ENCODE measurements at regions not wholly inside any gene's neighbourhood (a gene's known extent, or its start where the extent isn't known, plus 50 kb on each side); places are given as distances from the start of the nearest gene placed in this dataset.

DNA sequence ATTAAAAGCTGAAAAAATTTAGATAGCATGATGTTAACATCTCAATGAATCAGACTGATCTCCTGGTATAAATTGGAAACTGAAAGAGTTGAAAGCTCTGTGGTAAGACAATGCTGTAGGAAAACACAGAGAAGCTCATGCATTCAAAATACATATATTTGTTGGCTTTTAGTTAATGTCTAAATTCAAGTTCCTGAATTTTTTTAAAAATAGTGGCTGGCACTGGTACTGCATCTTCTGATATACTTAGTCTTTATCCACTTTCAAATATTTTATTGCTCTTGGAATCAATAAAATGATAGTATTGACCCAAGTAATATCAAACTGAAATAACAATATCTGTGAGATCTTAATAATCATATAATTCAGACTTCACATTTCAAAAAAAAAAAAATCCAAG is 151.4 kb upstream of the FIGN start:
- CTCF ChIA-PET = interaction anchor here (0.9 to 1.2 kb wide), 3 partner anchors 9 to 859 kb away, joined by 3 to 4 read pairs (median 4); no protein-coding TSS in a partner anchor
- TF ChIP-seq, protein P1, sequence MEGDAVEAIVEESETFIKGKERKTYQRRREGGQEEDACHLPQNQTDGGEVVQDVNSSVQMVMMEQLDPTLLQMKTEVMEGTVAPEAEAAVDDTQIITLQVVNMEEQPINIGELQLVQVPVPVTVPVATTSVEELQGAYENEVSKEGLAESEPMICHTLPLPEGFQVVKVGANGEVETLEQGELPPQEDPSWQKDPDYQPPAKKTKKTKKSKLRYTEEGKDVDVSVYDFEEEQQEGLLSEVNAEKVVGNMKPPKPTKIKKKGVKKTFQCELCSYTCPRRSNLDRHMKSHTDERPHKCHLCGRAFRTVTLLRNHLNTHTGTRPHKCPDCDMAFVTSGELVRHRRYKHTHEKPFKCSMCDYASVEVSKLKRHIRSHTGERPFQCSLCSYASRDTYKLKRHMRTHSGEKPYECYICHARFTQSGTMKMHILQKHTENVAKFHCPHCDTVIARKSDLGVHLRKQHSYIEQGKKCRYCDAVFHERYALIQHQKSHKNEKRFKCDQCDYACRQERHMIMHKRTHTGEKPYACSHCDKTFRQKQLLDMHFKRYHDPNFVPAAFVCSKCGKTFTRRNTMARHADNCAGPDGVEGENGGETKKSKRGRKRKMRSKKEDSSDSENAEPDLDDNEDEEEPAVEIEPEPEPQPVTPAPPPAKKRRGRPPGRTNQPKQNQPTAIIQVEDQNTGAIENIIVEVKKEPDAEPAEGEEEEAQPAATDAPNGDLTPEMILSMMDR (IDR thresholded peaks at IDR 0.05; ENCODE audit: low read depth, low read length) = peak; percentile 33
- no peaks in the 10 kb centered on the region for H3K9me3 ChIP-seq (ENCODE audit: control insufficient read depth, insufficient read depth, low read length)
- H3K4me3 ChIP-seq (ENCODE audit: low read depth, low read length) = no peak overlapping the region
- H3K27me3 ChIP-seq (ENCODE audit: control insufficient read depth, insufficient read depth, low read length) = no peaks in the 10 kb centered on the region
- no peak overlapping the region for H3K27ac ChIP-seq (ENCODE audit: low read depth, low read length)
- POLR2A ChIA-PET = no interaction called here
- DNase-seq (ENCODE audit: low read depth, low spot score) = no peak

- POLR2A ChIA-PET = interaction anchor here (0.5 kb wide), 1 partner anchor 36 kb away, joined by 3 read pairs; no protein-coding TSS in a partner anchor
- no peaks in the 10 kb centered on the region for H3K27me3 ChIP-seq (ENCODE audit: control insufficient read depth, insufficient read depth, low read length)
- no peaks in the 10 kb centered on the region for H3K9me3 ChIP-seq (ENCODE audit: control insufficient read depth, insufficient read depth, low read length)
- no peak overlapping the region for H3K27ac ChIP-seq (ENCODE audit: low read depth, low read length)
- H3K4me3 ChIP-seq (ENCODE audit: low read depth, low read length) = no peak overlapping the region
- DNase-seq (ENCODE audit: low read depth, low spot score) = no peak
- TF ChIP-seq, protein P1 (IDR thresholded peaks at IDR 0.05; ENCODE audit: low read depth, low read length) = no peak
- CTCF ChIA-PET = no interaction called here
These were observed 148.6 kb upstream of the FIGN start for GRCh38 chr2:163884416-163884815.

GRCh38 chr2:163878718-163879117 is 142.9 kb upstream of the FIGN start:
- Histone ChIP-seq H3K4me3 (ENCODE audit: low read depth, low read length) (no peak overlapping the region), H3K27me3 (ENCODE audit: control insufficient read depth, insufficient read depth, low read length) (peaks cover 2% of the 10 kb centered on the region), H3K9me3 (ENCODE audit: control insufficient read depth, insufficient read depth, low read length) (no peaks in the 10 kb centered on the region), H3K27ac (ENCODE audit: low read depth, low read length) (no peak overlapping the region)
- CTCF ChIA-PET = interaction anchor here (0.6 to 1.6 kb wide), 7 partner anchors 8 to 687 kb away, joined by 3 to 5 read pairs (median 3); no protein-coding TSS in a partner anchor
- POLR2A ChIA-PET = no interaction called here
- TF ChIP-seq, protein P1 (IDR thresholded peaks at IDR 0.05; ENCODE audit: low read depth, low read length) = peak; percentile 63
- DNase-seq (ENCODE audit: low read depth, low spot score) = peak; percentile 1

DNA sequence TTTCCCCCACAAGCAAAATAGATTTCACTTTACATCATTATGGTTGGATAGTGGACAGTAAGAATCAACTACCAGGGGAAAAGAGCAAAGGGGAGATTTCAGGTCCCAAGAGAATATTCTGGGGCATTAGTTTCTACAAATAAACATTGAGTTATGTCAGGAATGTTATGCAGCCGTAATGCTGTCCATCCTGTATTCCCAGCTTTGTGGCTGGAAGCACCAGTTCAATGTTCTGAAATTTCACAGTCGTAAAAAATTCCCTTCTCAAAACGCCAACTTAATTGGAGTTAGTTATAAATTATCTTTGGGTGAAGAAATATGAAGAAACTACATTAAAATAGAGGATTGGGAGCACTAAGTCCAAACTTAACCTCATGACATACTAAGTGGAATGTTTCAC is 141.5 kb upstream of the FIGN start:
- TF ChIP-seq, protein P1 (IDR thresholded peaks at IDR 0.05; ENCODE audit: low read depth, low read length) = no peak
- H3K27ac ChIP-seq (ENCODE audit: low read depth, low read length) = no peak overlapping the region

GRCh38 chr2:163863073-163863472 is 127.3 kb upstream of the FIGN start:
- H3K27ac ChIP-seq (ENCODE audit: low read depth, low read length) = no peak overlapping the region
- CTCF ChIA-PET = no interaction called here
- no peak overlapping the region for H3K4me3 ChIP-seq (ENCODE audit: low read depth, low read length)
- POLR2A ChIA-PET = no interaction called here
- no peaks in the 10 kb centered on the region for H3K27me3 ChIP-seq (ENCODE audit: control insufficient read depth, insufficient read depth, low read length)
- no peaks in the 10 kb centered on the region for H3K9me3 ChIP-seq (ENCODE audit: control insufficient read depth, insufficient read depth, low read length)
- no peak for DNase-seq (ENCODE audit: low read depth, low spot score)
- TF ChIP-seq, protein P1 (IDR thresholded peaks at IDR 0.05; ENCODE audit: low read depth, low read length) = no peak

More for the DNA sequence above, 141.5 kb upstream of the FIGN start:
- H3K9me3 ChIP-seq (ENCODE audit: control insufficient read depth, insufficient read depth, low read length) = no peaks in the 10 kb centered on the region
- H3K27me3 ChIP-seq (ENCODE audit: control insufficient read depth, insufficient read depth, low read length) = peaks cover 2% of the 10 kb centered on the region
- POLR2A ChIA-PET = no interaction called here
- H3K4me3 ChIP-seq (ENCODE audit: low read depth, low read length) = no peak overlapping the region
- CTCF ChIA-PET = no interaction called here
- no peak for DNase-seq (ENCODE audit: low read depth, low spot score)
